Adrenal gland (tissue), 5 donors: ENCODE measurements at regions not wholly inside any gene's neighbourhood (a gene's known extent, or its start where the extent isn't known, plus 50 kb on each side); places are given as distances from the start of the nearest gene placed in this dataset.

Experiments
- POLR2A ChIP-seq, 2 donors: fragments of 450-650 bp; IDR thresholded peaks; one replicate each; pipeline ENCODE4 v1.6.1; 2017; ENCODE audit warnings: antibody characterized with exemption in 2 of 2, mild to moderate bottlenecking in 2 of 2, moderate library complexity in 1 of 2
- TF ChIP-seq, protein P1 (sequence below), 6 experiments: fragments of 450-650 bp in 4 of 6; fragments of 200-600 bp in 2 of 6; sonication (generic) in 1 of 6; IDR thresholded peaks; 1 replicate in 5 of 6; 2 replicates in 1 of 6; pipeline versions ENCODE4 v1.5.1 to v1.8.0; 2016 to 2021; ENCODE audit warnings: antibody characterized with exemption in 6 of 6, mild to moderate bottlenecking in 2 of 6, moderate library complexity in 1 of 6
- donor health status: DM: no; HTN: no; CAD: no.

DNA sequence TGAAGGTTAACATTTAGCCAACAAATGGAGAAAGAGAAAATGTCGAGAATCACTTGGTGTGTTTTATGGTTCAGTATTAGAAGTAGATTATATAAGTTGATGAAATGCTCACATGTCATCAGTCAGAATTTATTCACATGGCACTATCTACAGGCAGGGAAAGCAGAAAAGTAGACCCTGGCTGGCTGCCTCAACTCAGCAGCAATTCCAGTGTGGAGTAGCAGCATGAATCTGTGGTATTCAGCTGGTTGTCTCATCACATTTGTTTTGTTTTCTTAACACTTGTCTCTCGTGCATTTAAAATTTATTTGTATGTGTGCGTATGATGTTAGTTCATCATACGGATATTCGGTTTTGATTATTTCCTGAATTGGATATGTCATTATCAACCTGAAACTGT, 153.5 kb upstream of the OR13F1 start:
- TF ChIP-seq, protein P1, sequence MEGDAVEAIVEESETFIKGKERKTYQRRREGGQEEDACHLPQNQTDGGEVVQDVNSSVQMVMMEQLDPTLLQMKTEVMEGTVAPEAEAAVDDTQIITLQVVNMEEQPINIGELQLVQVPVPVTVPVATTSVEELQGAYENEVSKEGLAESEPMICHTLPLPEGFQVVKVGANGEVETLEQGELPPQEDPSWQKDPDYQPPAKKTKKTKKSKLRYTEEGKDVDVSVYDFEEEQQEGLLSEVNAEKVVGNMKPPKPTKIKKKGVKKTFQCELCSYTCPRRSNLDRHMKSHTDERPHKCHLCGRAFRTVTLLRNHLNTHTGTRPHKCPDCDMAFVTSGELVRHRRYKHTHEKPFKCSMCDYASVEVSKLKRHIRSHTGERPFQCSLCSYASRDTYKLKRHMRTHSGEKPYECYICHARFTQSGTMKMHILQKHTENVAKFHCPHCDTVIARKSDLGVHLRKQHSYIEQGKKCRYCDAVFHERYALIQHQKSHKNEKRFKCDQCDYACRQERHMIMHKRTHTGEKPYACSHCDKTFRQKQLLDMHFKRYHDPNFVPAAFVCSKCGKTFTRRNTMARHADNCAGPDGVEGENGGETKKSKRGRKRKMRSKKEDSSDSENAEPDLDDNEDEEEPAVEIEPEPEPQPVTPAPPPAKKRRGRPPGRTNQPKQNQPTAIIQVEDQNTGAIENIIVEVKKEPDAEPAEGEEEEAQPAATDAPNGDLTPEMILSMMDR (IDR thresholded peaks at IDR 0.05), result no peak
- TF ChIP-seq POLR2A (IDR thresholded peaks at IDR 0.05), result no peak
